Spleen (tissue), 7 donors: ENCODE measurements at regions not wholly inside any gene's neighbourhood (a gene's known extent, or its start where the extent isn't known, plus 50 kb on each side); places are given as distances from the start of the nearest gene placed in this dataset.

Experiments used
- POLR2A ChIP-seq, 3 donors: fragments of 450-650 bp; IDR thresholded peaks; one replicate each; pipeline ENCODE4 v1.5.1; 2017; ENCODE audit warnings: antibody characterized with exemption in 3 of 3, mild to moderate bottlenecking in 1 of 3
- TF ChIP-seq, protein P1 (sequence below), 11 experiments: fragments of 200-600 bp in 7 of 11; fragments of 450-650 bp in 4 of 11; sonication (generic) in 4 of 11; IDR thresholded peaks in 8 of 11; conservative IDR thresholded peaks in 3 of 11; 1 replicate in 7 of 11; 2 replicates in 4 of 11; pipeline versions ENCODE4 v1.4.0 to v1.8.0; 2016 to 2021; ENCODE audit warnings: antibody characterized with exemption in 11 of 11, inconsistent platforms in 4 of 11, mild to moderate bottlenecking in 1 of 11
- donor health status: DM: no; HTN: no; CAD: no; lungs with moderate emphysema.
- donor health status: DM: no; HTN: no; CAD: no.
- donor health status: DM: no; HTN: no; CAD: no.

DNA sequence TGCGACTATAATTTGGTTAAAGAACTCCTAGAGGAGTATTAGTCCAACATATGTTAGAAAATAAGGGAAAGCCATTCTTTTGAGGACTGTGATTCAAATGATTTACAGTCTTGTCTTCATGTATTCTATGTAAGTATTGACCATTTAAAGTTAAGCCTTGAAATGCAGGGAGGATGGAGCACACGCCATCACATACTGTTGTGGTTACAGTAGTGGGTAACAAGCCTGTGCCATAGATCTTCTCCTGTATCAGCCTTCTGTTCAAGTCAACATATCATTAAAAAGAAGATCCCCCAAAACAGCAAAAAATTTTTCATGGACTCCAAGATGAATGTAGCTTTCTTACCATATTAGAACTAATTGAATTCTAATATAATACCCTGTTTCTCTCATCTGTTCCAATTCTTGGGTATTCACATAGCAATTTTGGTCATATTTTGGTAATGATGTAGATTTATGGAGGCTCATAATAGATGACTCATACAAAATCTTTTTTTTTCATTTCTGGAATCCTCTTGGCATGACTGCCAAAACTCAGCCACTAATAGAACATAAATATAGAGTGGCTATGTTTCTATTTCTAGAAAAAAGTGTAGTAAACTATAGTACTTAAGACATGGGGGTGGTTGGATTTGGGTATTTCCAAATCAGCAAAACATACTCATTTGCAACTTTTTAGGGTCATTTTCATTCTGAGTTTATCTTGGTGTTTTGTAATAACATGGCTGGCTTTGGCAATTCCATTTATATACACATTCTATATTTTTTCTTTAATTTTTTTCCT lies 413.5 kb downstream of the BCKDHB start:
- TF ChIP-seq, protein P1, sequence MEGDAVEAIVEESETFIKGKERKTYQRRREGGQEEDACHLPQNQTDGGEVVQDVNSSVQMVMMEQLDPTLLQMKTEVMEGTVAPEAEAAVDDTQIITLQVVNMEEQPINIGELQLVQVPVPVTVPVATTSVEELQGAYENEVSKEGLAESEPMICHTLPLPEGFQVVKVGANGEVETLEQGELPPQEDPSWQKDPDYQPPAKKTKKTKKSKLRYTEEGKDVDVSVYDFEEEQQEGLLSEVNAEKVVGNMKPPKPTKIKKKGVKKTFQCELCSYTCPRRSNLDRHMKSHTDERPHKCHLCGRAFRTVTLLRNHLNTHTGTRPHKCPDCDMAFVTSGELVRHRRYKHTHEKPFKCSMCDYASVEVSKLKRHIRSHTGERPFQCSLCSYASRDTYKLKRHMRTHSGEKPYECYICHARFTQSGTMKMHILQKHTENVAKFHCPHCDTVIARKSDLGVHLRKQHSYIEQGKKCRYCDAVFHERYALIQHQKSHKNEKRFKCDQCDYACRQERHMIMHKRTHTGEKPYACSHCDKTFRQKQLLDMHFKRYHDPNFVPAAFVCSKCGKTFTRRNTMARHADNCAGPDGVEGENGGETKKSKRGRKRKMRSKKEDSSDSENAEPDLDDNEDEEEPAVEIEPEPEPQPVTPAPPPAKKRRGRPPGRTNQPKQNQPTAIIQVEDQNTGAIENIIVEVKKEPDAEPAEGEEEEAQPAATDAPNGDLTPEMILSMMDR (IDR thresholded peaks at IDR 0.05 in 8 of 11, conservative IDR thresholded peaks at IDR 0.05 in 3 of 11), result no peak
- no peak for TF ChIP-seq POLR2A (IDR thresholded peaks at IDR 0.05)
